ENCODE measurements at regions not wholly inside any gene's neighbourhood (a gene's known extent, or its start where the extent isn't known, plus 50 kb on each side); places are given as distances from the start of the nearest gene placed in this dataset.

DNA sequence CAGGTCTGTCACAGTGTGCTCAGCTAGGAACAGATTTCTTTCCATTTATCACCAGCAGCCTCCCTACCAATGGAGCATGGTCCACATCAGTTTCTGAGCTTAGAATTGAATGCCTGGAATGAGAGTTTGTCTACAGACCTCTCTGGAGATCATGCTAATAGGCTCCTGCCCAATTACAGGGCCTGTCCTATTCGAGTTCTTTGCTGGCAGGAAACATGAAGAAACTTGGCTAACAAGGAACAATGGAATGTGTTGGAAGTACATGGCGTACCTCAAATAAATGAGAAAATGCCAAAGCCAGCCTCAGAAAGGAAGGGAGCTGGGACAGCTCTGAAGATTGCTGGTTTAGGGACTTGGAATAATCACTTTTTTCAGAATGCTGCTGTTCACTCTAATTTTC lies 186.0 kb upstream of the AKR1E2 start:
- POLR2A ChIA-PET, result no interaction called here
- no peak overlapping the region for H3K4me3 ChIP-seq (ENCODE audit: low read depth, low read length)
- TF ChIP-seq CTCF (IDR thresholded peaks at IDR 0.05; ENCODE audit: insufficient read depth, low read length, missing control alignments), result no peak
- no peak for DNase-seq (ENCODE audit: low read depth, low spot score)
- CTCF ChIA-PET, result interaction anchor here (1.2 kb wide), 1 partner anchor 18 kb away, joined by 3 read pairs; no protein-coding TSS in a partner anchor

GRCh38 chr10:4638099-4638498 lies 187.9 kb upstream of the AKR1E2 start:
- ChIA-PET POLR2A (no interaction called here), CTCF (no interaction called here)
- no peak overlapping the region for H3K4me3 ChIP-seq (ENCODE audit: low read depth, low read length)
- no peak for DNase-seq (ENCODE audit: low read depth, low spot score)
- TF ChIP-seq CTCF (IDR thresholded peaks at IDR 0.05; ENCODE audit: insufficient read depth, low read length, missing control alignments), result no peak

GRCh38 chr10:4637657-4638056 lies 188.3 kb upstream of the AKR1E2 start:
- DNase-seq (ENCODE audit: low read depth, low spot score), result no peak
- ChIA-PET CTCF (interaction anchor here (1.0 kb wide), 1 partner anchor 14 kb away, joined by 3 read pairs; no protein-coding TSS in a partner anchor), POLR2A (no interaction called here)
- no peak overlapping the region for H3K4me3 ChIP-seq (ENCODE audit: low read depth, low read length)
- TF ChIP-seq CTCF (IDR thresholded peaks at IDR 0.05; ENCODE audit: insufficient read depth, low read length, missing control alignments), result no peak

GRCh38 chr10:4635883-4636282 lies 190.1 kb upstream of the AKR1E2 start:
- H3K4me3 ChIP-seq (ENCODE audit: low read depth, low read length), result no peak overlapping the region
- DNase-seq (ENCODE audit: low read depth, low spot score), result no peak
- no peak for TF ChIP-seq CTCF (IDR thresholded peaks at IDR 0.05; ENCODE audit: insufficient read depth, low read length, missing control alignments)
- POLR2A ChIA-PET, result no interaction called here
- CTCF ChIA-PET, result interaction anchor here (0.7 to 1.1 kb wide), 3 partner anchors 21 to 183 kb away, joined by 3 read pairs; no protein-coding TSS in a partner anchor

DNA sequence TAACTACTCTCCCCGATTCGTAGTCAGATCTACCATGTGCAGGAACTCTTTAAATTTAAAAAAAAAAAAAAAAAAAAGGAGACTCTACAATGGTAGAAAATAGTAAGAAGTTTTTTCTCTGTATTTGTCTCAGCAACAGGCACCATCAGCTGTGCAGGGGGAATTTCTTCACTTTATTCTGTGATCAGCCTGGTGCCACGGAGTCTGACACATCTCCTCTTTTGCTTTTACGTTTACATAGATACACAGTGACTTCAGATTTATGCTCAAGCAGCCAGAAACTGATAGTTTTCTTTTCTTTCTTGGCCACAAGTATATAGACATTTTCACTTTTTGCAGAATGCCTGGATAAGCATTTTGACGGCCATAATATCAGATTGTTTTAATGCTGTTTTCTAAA lies 190.6 kb upstream of the AKR1E2 start:
- CTCF ChIA-PET, result interaction anchor here (0.7 to 1.1 kb wide), 3 partner anchors 21 to 183 kb away, joined by 3 read pairs; no protein-coding TSS in a partner anchor
- no peak for DNase-seq (ENCODE audit: low read depth, low spot score)
- no peak for TF ChIP-seq CTCF (IDR thresholded peaks at IDR 0.05; ENCODE audit: insufficient read depth, low read length, missing control alignments)
- POLR2A ChIA-PET, result no interaction called here
- H3K4me3 ChIP-seq (ENCODE audit: low read depth, low read length), result no peak overlapping the region

GRCh38 chr10:4633776-4634175 lies 192.2 kb upstream of the AKR1E2 start:
- no peak overlapping the region for H3K4me3 ChIP-seq (ENCODE audit: low read depth, low read length)
- no peak for DNase-seq (ENCODE audit: low read depth, low spot score)
- ChIA-PET POLR2A (no interaction called here), CTCF (interaction anchor here (1.3 kb wide), 1 partner anchor 13 kb away, joined by 3 read pairs; no protein-coding TSS in a partner anchor)
- TF ChIP-seq CTCF (IDR thresholded peaks at IDR 0.05; ENCODE audit: insufficient read depth, low read length, missing control alignments), result no peak

Measured in AG04449 (cell line).